Medulla oblongata (tissue), 1 donor: ENCODE measurements at regions not wholly inside any gene's neighbourhood (a gene's known extent, or its start where the extent isn't known, plus 50 kb on each side); places are given as distances from the start of the nearest gene placed in this dataset.
"Not testable (repeated sequence)": the region's sequence is repeated elsewhere in the genome, so short reads cannot be mapped to it uniquely, and the experiment has no call there.

ENCODE experiments used
- DNase-seq: peaks from one replicate; pipeline ENCODE4 v3.0.0-alpha.2; 2015; ENCODE audit errors: extremely low spot score

DNA sequence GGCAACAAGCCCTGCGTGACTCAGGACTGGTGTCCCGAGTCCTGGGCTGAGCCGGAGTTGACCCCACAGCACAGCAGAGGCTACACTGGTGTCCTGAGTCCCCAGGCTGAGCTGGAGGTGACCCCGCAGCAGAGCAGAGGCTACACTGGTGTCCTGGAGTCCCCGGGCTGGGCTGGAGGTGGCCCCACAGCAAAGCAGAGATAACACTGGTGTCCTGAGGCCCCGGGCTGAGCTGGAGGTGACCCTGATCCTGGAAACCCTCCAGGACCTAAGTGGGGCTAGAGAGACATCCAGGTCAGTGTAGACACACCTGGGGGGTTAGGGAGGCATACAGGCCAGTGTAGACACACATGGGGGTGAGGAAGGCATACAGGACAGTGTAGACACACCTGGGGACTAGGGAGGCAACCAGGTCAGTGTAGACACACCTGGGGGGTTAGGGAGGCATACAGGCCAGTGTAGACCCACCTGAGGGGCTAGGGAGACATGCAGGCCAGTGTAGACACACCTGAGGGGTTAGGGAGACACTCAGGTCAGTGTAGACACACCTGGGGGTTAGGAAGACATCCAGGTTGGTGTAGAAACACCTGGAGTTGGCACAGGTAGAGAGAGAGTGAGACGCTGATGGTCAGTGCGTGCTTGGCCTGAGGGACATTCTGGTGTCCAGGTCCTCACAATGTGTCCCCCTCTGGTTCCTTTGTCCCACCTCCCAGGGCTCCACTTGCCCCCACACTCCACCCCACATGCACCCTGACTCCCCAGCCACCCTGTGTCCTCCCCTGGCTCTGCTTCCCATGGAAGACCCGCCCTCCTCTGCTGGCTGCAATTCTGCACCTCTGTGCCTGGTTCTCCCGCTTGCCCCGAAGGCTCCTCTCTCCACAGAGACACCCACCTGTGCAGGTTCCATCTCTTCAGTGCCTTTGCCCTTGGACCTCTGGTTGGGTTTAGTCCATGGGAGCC is 321.6 kb upstream of the SFSWAP start:
- DNase-seq = no peak

GRCh38 chr12:131390412-131391334 is 320.2 kb upstream of the SFSWAP start:
- peak; percentile 36 for DNase-seq

DNA sequence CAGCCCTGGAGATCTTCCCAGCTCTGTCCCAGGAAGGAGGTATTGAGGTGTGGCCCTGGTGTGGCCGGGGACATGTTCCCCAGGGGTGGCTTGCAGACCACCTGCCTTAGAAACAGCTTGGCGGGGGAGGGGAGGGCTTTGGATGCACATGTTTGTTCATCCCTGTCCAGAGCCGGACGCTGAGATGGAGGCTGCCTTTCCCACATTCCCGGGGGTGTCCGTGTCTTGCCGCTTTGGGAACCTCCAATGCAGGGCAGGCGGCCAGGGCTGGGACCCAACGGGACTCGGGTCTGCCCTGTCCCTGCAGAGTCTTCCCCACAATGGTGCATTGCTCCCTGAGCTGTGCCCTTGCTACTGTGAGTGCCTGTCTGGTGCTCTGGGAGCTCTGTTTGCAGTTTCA is 319.5 kb upstream of the SFSWAP start:
- no peak for DNase-seq

- DNase-seq = not testable (repeated sequence)
Measured at GRCh38 chr12:131394752-131395151, 316.1 kb upstream of the SFSWAP start.

GRCh38 chr12:131395209-131395684 is 315.6 kb upstream of the SFSWAP start:
- not testable (repeated sequence) for DNase-seq

DNA sequence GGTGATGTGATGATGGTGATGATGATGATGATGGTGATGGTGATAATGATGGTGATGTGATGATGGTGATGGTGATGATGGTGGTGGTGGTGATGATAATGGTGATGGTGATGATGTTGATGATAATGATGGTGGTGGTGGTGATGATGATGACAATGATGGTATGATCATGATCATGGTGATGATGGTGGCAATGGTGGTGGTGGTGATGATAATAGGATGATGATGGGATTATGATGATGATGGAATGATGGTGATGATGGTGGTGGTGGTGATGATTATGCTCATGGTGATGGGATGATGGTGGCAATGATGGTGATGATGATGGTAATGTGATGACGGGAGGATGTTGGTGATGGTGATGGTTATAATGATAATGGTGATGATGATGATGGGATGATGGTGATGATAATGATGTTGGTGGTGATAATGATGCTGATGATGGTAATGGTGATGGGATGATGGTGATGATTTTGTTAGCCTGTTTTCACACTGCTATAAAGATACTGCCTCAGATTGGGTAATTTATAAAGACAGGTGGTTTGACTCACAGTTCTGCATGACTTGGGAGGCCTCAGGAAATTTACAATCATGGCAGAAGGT is 314.8 kb upstream of the SFSWAP start:
- no peak for DNase-seq

GRCh38 chr12:131397493-131398181 is 313.3 kb upstream of the SFSWAP start:
- DNase-seq = no peak

DNA sequence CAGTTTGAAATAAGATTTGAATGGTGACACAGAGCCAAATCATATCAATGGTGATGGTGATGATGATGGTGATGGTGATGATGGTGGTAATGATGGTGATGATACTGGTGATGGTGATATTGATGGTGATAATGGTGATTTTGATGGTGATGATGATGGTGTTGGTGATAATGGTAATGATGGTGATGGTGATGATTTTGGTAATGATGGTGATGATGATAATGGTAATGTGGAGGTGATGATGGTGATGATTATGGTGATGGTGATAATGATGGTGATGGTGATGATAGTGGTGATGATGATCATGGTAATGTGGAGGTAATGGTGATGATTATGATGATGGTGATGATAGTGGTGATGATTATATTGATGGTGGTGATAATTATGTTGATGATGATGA is 311.9 kb upstream of the SFSWAP start:
- no peak for DNase-seq

DNA sequence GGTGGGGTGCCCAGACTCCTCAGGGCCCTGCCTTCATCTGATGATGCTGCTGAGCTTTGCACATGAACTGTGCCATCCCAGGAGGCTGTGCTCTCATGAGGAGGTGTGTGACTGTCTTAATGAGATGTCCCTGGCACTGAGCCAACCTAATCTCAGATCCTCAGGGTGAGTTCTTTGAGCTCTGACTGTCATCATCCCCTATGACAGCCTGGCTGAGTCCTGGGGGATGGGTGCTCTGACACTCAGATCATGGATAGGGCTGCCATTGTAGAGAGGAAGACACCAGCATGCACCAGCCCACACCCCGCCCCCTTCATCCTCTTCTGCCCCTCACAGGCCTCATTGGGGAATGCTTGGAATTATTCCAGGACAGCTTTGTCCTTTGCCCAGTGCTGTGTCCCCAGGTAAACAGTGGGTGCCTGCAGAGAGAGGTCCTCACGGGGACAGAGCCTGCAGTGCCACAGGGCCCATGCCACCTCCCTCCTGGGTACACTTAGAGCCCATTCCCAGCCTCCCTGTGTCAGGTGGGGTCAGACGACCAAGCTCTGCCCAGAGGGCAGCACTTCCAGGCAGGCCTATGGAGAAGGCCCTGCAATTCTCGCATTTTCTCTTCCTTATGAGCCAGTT is 310.1 kb upstream of the SFSWAP start:
- not testable (repeated sequence) for DNase-seq

GRCh38 chr12:131401907-131402633 is 308.8 kb upstream of the SFSWAP start:
- not testable (repeated sequence) for DNase-seq

- no peak for DNase-seq
Measured at GRCh38 chr12:131402781-131403396, 308.0 kb upstream of the SFSWAP start.

DNA sequence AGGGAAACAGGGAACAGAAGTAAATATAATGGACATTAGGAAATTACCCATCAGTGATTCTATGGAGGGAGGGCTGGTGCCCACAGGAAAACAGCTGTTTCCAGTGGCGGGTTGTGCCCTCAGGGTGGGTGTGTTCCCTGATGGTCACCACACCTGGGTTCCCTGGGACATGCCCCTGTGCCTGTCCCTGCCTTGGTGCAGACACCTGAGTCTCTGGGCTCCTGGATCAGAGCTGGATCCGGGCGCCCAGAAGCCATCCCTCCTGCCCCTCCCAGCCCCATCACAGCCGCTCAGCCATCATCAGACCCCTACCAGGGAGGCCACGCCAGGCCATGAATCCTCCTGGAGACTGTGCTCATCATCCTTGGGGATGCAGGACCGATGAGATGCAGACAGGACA is 307.2 kb upstream of the SFSWAP start:
- no peak for DNase-seq

- no peak for DNase-seq
Measured at GRCh38 chr12:131404705-131405104, 306.2 kb upstream of the SFSWAP start.

GRCh38 chr12:131407221-131408035 is 303.5 kb upstream of the SFSWAP start:
- DNase-seq = no peak

GRCh38 chr12:131408036-131408365 is 302.9 kb upstream of the SFSWAP start:
- no peak for DNase-seq

- no peak for DNase-seq
Measured at GRCh38 chr12:131408484-131408883, 302.4 kb upstream of the SFSWAP start.

DNA sequence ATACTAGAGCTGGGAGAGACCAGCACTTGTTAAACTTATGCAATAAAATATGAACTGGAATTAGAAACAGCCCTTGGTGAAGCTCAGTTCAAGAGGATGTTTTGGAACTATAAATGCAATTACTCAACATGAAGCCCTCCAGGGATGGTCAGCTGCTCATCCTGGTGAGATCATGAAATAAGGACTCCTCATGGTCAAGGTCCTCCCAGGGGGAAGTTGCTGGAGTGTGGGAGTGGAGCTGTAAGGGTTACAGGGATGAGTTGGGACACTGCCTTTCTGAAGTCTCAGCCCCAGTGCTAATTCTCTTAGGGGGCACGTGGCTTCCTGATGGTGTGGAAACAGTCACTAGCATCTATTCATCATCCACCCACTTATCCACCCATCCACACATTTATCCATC is 301.7 kb upstream of the SFSWAP start:
- DNase-seq = no peak

DNA sequence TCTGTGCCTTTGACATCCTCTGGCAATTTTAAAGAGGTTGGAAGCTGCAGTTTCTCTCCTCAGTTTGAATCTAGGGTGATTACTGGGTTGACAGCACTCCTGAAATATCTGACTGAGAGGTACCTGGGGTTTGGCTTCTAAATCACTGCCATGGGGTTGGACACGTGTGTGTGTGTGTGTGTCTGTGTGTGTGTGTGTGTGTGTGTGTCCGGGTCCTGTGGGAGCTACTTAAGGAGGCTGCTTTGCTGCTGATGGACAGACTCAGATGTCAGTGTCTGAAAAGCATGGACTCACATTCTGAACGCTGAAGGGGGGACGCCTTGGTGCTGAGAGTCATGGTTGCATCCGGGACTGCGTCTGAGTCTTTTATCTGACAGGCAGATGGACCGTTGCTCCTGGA is 299.1 kb upstream of the SFSWAP start:
- not testable (repeated sequence) for DNase-seq

GRCh38 chr12:131413006-131413405 is 297.9 kb upstream of the SFSWAP start:
- DNase-seq = no peak
